GM12873 (cell line): ENCODE measurements at regions not wholly inside any gene's neighbourhood (a gene's known extent, or its start where the extent isn't known, plus 50 kb on each side); places are given as distances from the start of the nearest gene placed in this dataset.

Experiments
- TF ChIP-seq, protein P1 (sequence below): IDR thresholded peaks from 2 replicates; pipeline ENCODE4 v1.5.1; 2012; ENCODE audit warnings: low read depth, mild to moderate bottlenecking, moderate library complexity, low read length, control low read depth; ENCODE audit not compliant: insufficient read depth; ENCODE audit errors: missing control alignments

DNA sequence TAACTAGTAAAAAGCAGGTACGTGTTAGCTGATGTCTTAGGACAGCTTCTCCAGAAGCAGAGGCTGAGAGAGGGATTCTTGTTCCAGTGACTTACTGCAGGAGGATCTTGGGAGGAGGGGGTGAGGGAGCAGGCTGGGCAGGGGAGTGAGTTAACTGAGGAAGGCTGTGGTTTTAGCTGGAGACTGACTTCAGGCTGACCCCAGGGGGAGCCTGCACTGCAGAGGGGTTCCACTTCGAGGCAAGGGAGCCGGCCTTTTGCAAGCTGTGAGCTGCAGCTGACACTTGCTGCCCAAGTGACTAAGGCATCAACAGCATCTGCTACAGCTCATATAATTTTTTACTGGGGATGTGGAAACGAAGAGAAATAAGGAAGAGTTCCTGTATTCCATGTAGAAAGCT lies 50.4 kb upstream of the SOD1 start:
- TF ChIP-seq, protein P1, sequence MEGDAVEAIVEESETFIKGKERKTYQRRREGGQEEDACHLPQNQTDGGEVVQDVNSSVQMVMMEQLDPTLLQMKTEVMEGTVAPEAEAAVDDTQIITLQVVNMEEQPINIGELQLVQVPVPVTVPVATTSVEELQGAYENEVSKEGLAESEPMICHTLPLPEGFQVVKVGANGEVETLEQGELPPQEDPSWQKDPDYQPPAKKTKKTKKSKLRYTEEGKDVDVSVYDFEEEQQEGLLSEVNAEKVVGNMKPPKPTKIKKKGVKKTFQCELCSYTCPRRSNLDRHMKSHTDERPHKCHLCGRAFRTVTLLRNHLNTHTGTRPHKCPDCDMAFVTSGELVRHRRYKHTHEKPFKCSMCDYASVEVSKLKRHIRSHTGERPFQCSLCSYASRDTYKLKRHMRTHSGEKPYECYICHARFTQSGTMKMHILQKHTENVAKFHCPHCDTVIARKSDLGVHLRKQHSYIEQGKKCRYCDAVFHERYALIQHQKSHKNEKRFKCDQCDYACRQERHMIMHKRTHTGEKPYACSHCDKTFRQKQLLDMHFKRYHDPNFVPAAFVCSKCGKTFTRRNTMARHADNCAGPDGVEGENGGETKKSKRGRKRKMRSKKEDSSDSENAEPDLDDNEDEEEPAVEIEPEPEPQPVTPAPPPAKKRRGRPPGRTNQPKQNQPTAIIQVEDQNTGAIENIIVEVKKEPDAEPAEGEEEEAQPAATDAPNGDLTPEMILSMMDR: no peak

DNA sequence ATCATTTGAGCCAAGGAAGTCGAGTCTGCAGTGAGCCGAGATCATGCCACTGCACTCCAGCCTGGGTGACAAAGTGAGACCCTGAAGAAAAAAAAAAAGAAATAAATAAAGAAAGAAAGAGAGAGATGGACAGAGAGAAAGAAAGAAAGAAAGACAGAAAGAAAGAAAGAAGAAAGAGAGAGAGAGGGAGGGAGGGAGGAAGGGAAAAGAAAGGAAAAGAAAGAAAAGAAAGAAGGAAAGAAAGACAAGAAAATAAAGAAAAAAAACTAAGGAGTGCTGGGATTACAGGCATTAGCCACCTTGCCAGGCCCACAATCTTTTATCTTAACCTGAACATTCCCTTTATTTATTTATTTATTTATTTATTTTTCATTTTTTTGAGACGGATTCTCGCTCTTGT lies 51.7 kb upstream of the SOD1 start:
- TF ChIP-seq, protein P1: no peak

DNA sequence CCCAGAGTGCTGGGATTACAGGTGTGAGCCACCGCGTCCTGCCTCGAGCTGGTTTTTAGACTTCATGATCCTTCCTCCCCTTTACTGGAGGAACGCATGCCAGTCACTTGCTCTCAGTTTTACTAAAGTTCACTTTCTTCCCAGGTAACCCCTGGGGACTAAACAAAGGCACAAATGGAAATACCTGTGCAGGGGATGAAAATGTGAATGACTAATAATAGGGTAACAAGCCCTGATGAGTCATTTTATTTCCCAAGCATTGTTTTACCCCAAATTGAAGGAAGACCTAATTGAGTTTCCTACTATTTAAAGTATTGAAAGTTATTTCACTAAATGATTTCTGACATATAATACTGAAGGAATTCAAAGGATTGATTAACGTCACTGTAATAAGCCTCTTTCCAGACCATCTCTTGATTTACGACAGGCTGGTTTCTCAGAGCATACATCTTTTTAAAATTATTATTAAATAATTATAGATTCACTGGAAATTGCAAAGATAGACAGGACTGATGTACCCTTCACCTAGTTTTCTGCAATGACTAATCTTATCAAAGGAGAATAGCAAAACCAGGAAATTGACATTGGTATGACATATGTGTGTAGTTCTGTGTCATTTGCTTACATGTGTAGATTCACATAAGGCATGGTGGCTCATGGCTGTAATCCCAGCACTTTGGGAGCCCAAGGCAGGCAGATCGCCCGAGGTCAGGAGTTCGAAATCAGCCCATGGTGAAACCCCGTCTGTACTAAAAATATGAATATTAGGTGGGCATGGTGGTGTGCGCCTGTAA lies 53.2 kb upstream of the SOD1 start:
- TF ChIP-seq, protein P1: no peak

GRCh38 chr21:31604591-31605190 lies 54.8 kb upstream of the SOD1 start:
- TF ChIP-seq, protein P1: peak; percentile 81

DNA sequence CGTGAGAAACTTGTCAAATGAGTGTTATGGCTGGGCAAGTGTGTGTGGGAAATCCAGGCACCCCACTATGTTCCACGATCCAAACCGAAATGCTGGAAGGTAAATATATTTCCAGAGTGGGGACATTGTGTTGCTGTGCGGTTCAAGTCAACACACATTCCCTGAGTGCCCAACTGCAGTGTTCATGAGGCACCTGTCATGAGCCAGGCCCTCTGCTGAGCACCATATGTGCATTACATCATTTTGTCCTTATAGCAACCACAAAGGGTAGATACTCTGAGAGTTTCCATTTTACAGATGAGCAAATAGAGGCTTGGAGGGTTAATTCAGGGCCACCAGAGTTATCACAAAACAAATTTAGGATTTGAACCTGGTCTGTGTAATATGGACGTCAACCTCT lies 59.9 kb upstream of the SOD1 start:
- TF ChIP-seq, protein P1: no peak

GRCh38 chr21:31599013-31599412 lies 60.5 kb upstream of the SOD1 start:
- TF ChIP-seq, protein P1: no peak

- TF ChIP-seq, protein P1: no peak
Measured at GRCh38 chr21:31597683-31598082, 61.8 kb upstream of the SOD1 start.
